GM12891 (cell line): ENCODE measurements at regions not wholly inside any gene's neighbourhood (a gene's known extent, or its start where the extent isn't known, plus 50 kb on each side); places are given as distances from the start of the nearest gene placed in this dataset.

ENCODE experiments used
- PAX5 ChIP-seq: IDR thresholded peaks from 2 replicates; pipeline ENCODE4 v1.6.1; 2011; ENCODE audit warnings: low read length, moderate library complexity, mild to moderate bottlenecking; ENCODE audit not compliant: insufficient read depth, severe bottlenecking
- POLR2A ChIP-seq: IDR thresholded peaks from 2 replicates; pipeline ENCODE4 v1.6.1; 2011; ENCODE audit warnings: low read depth, low read length, control low read depth

DNA sequence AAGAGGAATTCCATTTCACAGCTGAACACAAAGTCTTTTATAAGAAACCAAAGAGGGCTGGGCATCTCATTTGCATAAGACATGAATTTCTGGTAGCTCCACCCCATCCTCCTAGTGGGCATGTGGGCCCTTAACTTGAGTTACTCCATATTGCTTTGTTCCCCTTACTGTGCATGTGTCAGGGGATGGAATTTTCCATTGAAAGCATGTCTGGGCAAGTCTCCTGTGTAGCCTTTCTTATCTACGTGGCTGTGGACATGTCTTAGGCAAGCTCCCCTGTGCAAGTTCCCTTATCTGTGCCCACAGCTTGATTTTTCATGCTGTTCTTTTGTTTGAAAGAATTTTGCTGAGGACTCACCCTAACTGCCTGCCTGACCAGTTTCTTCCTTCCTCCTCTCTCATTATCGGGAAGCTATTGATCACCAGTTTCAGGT lies 123.5 kb upstream of the JADE1 start:
- no peak for TF ChIP-seq POLR2A
- no peak for TF ChIP-seq PAX5
